H4 (cell line): ENCODE measurements at regions not wholly inside any gene's neighbourhood (a gene's known extent, or its start where the extent isn't known, plus 50 kb on each side); places are given as distances from the start of the nearest gene placed in this dataset.

Experiments used
- DNase-seq: peaks from one replicate; pipeline ENCODE4 v3.0.0-alpha.2; 2015; ENCODE audit warnings: low spot score

GRCh38 chr3:44090036-44090435 lies 151.7 kb upstream of the TOPAZ1 start:
- no peak for DNase-seq

DNA sequence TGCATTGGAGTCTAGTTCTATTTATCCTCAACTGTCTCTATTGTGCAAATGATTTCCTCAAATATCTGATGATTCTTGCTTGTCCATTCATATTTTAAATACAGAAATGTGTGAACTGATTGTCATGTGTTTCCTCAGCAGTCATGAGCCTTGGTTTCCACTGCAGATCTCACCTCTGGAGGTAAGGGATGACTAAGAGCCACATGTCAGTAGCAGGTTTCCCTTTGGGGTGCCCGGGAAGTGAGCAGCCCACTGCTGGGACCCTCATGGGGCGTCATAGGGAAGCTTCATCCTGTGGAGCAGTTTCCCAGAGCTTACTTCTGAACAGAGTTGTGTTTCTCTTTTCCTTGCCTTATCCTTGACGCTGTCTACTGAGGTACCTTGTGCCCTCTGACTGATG lies 149.2 kb upstream of the TOPAZ1 start:
- no peak for DNase-seq

GRCh38 chr3:44093531-44093930 lies 148.2 kb upstream of the TOPAZ1 start:
- no peak for DNase-seq

DNA sequence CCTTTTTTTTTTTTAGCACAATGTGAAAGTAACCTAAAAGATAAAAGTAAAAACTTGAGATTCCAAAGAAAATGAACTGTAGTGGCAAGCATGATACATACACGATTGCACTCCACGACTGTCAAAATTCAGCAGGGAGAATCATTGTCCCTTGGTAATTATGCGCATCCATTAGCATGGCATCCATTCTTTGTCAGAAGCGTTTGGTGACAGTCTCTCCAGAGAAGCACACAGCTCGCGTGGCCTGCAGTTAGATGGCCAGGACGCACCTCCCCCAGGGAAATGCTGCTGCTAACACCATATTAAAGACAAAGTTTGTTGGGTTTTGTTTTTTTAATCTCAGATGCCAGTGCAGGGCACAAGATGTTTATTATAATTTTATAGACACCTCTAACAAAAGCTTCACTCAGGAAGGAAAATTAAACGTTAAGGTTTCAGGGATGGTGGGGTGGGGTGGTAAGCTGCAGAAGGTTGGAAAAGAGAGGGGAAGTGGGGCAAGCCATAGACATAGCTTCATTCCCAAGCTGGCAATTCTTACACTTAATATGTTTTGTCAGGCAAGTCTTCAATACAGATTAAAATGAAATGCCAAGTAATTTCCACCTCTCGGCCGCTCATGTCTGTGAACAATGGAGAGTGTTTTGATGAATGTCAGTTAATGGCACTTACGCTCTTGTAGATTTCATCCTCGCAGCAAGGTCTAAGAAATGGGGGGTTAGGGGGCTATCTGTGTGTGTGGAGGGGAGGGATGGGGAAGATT lies 142.8 kb upstream of the TOPAZ1 start:
- DNase-seq, result no peak

DNA sequence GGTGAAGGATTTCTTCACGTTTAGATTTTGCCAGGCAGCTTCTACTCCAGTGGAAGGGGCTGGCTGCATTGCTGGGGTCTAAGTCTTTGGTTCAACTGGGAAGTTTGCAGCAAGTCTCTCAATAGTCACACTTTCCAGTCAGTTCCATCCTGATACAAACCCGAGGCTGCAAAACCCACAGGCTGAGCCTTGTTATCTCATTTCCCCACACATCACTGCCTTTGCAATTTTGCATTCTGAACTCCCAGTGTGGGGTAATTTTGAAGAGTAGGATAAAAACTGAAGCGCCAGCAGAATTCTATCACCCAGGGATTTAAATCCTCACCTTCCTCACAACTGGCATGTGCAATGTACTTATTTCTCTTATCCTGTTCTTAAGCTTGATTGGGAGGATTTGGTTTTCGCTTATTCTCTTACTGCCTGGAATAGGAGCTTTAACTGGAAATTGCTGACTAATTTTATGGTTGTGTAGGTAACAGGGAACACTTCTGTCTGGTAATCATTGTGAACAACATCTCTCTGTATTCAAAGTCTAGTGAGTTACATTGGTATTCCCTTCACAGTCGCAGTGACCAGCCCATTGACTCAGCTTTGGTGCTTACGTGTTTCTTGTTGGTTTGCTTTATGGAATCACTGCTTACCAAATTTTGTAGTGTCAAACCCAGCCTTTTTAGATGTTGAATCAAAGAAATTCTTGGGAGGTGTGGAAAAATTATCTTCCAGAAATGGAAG lies 142.0 kb upstream of the TOPAZ1 start:
- no peak for DNase-seq

- no peak for DNase-seq
Measured at GRCh38 chr3:44100298-44100695, 141.4 kb upstream of the TOPAZ1 start.

GRCh38 chr3:44104043-44104442 lies 137.6 kb upstream of the TOPAZ1 start:
- DNase-seq, result no peak

DNA sequence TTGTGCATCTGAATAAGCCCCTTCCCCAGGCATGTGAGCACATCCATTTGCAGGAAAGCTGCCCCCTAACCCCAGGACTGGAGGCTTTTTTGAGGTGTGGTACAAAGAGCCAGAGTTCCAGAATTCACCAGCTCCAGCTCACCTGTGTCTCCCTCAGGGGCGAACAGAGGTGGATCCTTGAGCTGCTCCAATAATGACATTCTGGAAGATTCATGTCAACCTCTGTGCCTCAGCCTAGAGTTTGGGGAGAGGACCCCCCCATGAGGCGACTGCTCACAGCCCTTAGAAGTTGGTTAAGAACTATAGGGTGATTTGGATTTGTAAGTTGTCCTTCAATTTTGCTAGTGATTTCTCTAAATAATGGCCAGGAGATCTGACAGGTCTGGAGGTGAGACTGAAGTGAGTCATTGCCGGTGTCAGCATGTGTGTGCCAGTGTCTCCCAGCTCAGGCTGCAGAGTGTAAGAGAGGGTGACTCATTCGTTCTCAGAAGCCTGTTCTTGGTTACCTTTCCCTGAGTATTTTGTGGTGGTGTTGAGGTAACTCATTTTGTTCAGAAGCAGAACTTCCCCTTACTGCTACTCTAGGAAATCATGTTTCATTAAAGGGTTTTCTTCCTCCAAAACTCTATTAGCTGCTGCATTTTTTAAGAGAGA lies 136.9 kb upstream of the TOPAZ1 start:
- DNase-seq, result peak; percentile 57

- DNase-seq, result no peak
Measured at GRCh38 chr3:44105571-44105970, 136.1 kb upstream of the TOPAZ1 start.

DNA sequence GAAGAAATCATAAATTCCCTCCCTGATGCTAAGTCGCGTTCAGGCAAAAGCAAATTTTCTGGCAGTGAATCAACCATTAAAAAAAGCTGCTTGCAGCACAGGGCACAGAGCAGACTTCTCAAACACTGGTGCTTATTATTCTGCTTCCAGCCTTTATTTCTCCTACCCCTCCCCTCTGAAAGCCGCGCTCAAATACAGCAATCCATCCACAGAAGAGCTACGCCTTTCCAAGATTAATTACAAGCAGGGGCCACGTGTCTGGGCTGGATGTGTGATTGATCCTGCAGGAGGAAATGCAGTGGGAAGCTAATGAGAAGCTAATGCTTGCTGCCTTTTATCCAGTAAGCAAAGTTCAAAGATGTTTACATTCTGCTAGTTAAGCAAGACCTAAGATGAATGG lies 134.9 kb upstream of the TOPAZ1 start:
- no peak for DNase-seq

DNA sequence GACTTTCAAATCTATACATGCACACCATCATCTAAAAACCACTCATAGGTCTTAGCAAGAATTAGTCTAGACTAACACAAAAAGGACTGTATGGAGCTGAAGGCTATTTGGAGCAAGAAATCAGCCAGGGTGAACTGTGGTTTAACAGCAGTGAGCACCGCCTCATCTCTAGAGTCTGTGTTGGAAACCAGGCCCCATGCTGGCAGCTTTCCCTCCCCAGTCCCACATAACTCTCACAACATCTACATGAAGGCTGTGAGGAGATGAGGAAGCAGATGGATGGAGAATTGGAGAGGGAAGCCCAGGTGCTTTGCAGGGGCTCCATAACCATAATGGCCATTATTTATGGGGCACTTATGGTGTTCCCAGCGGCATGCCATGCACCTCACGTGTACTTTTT lies 133.2 kb upstream of the TOPAZ1 start:
- DNase-seq, result no peak

DNA sequence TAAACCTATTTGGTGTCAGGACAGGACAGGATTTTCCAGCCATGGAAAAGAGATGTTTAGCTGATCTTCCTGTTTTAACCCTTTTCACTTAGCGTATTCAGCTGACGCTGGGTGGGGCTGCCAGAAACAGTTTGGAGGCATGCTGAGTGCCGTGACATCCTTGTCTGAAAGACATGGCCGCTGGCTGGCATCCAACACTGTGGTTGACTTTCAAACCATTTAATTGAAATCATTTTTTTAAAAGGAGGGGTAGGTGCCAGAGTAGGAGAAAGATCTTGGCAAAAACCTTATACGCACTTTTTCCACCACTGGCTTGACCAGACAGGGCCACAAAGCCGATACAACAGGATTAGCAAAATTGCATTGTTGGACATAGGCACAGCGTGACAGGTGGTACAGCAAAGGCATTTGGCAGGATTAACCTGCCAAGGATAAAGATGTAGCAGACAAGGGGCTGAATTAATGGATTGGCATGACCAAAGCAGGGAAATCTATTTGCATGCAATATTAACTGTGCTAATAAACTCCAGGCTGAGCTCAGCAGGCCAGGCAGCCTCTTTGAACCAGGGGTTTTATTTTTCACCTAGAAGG lies 131.8 kb upstream of the TOPAZ1 start:
- no peak for DNase-seq

DNA sequence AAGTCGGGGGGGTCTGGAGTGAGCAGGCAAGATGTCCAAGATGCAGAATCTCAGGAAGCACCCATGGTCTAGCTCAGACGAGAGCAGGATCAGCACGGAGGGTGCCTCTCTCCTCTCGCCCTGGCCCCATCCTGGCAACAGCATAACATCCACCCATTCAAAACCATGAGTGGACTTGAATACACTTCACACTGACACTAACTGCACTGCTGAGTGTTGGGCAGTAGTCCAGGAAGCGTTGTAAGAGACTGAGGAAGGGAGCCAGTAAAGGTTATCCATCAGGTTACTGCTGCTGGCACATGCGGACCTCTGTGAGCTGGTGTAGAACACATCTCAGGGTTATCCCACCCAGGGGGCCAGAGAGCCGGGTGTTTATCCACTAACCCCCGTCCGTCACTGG lies 131.0 kb upstream of the TOPAZ1 start:
- DNase-seq, result no peak

GRCh38 chr3:44111482-44111881 lies 130.2 kb upstream of the TOPAZ1 start:
- DNase-seq, result no peak

GRCh38 chr3:44114142-44114541 lies 127.5 kb upstream of the TOPAZ1 start:
- DNase-seq, result no peak

DNA sequence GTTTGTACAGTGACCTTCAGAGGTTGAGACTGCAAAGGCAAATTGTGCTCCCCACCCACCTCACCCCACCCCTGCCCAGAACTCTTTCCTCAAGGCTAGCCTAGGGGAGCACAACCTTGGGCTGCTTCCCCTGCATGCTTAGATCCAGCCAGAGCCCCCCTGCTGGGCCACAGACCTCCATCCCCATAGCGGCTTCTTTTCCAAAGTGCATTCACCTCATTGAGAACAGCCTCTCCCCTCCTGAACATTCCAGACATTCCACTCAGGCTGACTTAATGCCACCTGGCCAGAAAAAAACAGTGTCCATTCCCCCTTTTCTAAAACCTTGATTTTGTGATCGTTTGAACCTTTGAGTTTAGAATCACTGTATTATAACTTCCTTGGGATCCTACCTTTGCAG lies 124.4 kb upstream of the TOPAZ1 start:
- no peak for DNase-seq

- DNase-seq, result no peak
Measured at GRCh38 chr3:44117736-44118135, 124.0 kb upstream of the TOPAZ1 start.

DNA sequence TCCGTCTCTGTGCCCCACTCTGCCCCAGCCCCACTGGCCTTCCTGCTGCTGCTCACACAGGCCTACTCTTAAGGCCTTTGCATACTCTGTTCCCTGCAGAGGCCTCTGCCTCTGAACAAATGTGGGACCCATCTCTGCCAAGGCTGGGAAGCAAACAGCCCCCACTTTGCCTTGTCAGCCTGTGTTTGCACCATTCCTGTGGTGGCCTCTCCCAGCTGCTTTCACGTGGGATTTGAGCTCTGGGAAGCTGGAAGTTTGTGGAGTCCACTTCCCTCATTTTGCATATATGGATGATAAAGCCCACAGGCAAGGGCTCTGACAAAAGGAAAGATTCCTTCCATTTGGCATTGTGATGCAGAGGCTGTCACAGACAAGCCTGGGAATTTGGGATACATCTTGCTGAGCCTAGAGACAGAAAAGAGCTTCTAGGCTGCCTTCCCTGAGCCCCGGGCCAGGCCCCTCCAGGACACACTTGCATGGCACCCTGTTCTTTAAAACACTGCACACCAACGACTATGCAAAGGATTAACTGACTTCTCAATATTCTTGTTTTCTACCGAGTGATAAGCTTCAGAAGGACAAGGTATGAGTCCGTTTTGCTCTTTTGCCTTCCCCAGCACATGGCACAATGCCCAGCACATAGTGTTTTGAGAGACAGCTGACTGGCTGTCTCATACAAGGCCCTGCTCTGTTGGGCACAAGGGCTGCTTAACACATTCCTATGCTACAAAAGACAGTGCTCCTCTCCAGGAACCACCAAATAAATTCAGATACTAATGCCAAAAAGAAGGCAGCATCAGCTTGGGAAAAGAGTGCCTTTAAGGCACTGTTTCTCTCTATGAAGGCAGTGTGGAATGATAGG lies 120.7 kb upstream of the TOPAZ1 start:
- DNase-seq, result no peak

DNA sequence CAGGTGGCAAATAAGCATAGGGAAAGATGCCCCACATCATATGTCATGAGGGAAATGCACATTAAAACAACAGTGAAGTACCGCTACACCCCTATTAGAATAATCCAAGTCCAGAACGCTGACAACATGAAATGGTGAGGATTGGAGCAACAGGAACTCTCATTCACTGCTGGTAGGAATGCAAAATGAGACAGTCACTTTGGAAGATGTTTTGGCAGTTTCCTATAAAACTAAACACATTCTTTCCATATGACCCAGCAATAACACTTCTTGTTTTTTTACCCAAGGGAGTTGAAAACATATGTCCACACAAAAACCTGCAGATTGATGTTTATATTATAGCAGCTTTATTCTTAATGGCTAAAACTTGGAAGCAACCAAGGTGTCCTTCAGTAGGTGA lies 116.4 kb upstream of the TOPAZ1 start:
- DNase-seq, result no peak

DNA sequence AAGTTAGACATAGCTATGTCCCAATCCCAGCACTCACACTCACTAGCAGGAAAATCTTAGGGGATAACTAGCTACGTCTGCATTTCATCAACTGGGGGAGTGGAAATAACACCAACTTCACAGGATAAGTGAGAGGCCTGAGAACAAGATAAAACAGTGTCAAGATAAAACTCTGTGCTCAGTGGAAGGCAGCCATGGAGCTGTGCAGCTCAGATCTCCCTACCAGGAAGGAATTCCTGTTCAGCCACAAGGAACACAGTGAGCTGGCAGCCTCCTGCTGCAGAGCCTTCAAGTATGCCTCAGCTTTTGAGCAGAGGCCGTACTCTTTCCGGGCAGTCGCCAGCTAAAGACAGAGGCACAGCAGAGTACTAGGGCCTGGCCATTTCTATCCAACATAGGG lies 115.8 kb upstream of the TOPAZ1 start:
- DNase-seq, result no peak

GRCh38 chr3:44128057-44128775 lies 113.5 kb upstream of the TOPAZ1 start:
- DNase-seq, result no peak
